Suppressor macrophage (primary cell): ENCODE measurements at regions not wholly inside any gene's neighbourhood (a gene's known extent, or its start where the extent isn't known, plus 50 kb on each side); places are given as distances from the start of the nearest gene placed in this dataset.
"Not testable (repeated sequence)": the region's sequence is repeated elsewhere in the genome, so short reads cannot be mapped to it uniquely, and the experiment has no call there.

Experiments used
- DNase-seq, 4 experiments: peaks; one replicate each; pipeline ENCODE4 v3.0.0-alpha.2; 2020 to 2022

DNA sequence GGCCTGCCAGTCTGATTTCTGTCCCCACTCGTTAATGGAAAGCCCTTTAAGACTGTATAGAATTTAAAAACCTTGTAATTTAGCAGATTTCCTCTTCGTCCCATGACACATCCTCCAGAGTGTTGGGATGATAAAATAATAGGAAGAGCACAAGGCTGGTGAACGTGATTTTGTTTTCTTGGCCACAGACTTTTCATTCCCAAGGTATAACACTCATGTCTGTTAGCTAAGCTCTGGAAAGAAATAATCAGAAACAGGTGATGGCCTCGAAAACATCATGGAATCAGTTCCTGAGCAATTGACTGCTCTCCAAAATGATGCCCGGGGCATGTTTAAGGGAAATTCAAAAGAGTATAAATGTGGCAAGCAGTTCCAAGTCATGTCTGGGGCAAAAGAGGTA lies 337.8 kb upstream of the TCF4 start:
- no peak for DNase-seq

DNA sequence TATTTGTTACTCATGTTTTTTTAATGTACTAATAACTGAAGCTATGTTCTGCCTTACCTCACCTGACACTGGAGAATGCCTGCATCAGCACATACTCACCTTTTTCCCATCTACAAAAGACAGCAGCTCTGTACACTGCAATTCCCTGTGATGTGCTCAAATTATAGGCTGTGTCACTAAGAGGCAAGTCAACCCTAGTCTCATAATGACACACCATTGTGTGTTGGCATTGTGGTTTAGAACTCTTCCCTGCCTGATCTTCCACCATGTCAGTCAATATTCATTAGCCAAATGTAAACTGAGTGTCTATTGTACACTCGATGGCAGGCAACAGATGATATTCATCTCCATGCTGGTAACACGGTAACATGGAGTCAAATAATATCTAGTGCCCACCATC lies 332.1 kb upstream of the TCF4 start:
- DNase-seq = no peak

DNA sequence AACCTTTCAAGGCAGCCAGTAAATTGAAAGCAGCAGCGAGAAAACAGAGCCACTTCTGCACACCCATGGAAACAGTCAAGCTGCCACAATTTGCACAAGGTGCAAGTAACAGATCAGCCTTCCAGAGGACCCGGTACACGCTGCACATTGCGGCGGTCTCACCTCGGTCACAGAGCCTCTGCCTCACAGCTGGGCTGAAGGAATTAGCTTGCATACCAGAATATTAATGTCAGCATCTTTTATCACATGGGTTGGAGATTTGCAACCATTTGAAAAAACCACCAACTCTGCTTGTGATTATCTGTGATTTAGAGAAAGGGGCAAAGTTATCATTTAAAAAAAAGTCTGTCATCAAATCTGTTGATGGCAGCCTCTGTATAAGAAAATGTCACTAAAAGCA lies 330.5 kb upstream of the TCF4 start:
- no peak for DNase-seq

DNA sequence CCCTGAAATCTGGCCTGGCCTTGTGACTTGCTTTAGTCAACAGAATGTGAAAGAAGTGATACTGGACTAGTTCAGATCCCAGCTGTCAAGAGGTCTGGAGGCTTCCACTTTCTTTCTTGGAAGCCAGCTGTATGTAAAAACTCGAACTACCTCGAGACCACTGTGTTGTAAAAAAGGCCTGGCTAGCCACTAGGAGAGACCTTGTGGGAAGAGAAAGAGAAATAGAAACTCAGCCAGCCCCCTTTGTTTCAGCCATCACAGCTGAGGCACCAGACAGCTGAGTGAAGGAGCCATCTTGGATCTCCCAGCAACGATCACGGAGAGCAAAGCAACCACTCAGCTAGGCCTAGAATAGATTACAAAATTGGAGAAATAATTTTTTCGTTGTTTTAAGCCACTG lies 324.9 kb upstream of the TCF4 start:
- peak in 1 of 4 experiments; percentile 4 for DNase-seq

DNA sequence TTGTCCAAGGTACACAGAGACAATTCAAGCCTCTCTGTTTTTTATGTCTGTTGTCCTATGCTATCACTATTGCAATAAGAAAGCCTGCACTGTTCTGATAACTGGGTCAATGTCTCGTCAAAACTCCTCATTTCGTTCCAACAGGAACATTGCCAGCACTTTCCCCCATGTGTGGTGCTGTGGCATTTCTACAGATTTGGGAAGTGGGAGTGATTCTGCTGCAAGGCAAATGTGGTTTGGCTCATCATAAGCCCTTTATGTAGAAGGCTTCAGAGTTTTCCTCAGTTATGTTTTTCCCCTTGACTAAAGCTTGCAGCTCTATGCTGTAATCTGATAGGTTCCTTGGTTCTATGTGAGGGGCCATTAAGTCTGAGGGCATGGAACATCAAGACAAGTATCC lies 324.1 kb upstream of the TCF4 start:
- DNase-seq = peak in 1 of 4 experiments; percentile 16

DNA sequence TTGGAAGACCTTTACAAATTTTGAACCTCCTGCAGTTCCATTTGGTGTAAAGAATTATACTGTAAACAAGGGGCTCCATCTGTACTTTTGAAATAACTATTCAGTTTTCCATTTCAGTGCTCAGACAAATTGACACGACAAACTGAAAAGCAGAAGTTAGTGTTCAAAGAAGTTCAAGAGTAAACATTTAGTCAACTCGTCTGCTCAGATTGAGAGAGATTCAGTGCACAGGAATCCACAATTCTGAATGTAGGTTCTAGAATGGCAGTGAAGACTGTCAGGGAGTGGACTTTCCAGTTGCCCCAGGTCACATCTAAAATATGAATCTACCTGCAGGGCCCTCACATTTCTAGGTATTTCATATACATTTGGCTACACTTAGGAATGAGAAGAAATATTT lies 322.3 kb upstream of the TCF4 start:
- no peak for DNase-seq

DNA sequence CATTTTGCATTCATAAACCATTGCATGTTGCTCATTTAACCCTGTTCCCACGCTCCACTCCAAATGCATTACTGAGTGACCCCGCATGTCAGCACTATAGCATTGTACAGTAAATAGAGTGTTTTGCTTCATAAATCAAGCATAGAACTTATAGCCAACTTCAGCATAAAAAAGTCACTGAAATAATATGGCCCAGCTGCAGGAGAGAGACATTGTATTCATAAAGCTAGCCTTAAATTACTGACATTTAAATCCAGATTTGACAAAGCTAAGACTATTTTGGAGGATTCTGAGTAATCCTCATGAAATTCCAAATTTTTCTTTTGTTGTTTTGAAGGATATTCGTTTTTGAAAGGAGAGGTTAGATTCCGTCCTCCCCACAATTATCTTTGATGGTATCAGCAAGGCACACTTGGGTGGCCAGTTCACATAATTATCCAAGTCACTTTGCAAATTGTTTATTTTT lies 320.9 kb upstream of the TCF4 start:
- no peak for DNase-seq

DNA sequence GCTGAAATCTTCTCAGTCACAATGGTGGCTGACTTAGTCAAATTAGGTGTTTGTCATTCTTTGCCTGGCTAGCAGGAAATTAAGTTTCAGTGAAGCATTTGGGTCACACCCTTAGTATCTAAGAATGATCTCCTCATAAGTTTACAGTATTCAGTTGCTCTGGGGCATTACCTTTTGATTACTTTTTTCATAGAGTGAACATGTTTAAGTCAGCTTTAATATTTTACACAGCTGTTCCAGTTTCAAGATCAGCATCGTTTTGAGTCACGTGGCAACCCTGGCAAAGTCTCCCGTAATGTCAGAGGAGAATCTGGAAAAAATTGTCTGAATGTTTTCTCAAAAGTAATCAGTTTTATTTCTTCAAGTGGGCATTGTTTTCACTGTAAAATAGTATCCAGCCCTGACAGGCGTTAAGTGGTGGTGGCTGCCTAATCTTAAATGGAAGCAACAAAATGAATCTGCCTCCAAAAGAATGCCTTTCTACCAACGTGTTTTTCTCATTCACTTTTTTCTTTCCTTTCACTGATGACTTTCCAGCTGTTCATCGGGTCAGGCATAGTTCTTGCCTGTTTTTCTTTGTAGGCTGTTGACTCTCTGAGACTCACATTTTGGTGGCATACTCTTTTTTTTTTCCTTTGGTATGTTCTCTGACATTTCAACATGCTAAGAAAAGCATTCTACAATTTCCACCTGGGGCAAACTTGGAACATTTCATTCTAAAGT lies 319.6 kb upstream of the TCF4 start:
- no peak for DNase-seq

DNA sequence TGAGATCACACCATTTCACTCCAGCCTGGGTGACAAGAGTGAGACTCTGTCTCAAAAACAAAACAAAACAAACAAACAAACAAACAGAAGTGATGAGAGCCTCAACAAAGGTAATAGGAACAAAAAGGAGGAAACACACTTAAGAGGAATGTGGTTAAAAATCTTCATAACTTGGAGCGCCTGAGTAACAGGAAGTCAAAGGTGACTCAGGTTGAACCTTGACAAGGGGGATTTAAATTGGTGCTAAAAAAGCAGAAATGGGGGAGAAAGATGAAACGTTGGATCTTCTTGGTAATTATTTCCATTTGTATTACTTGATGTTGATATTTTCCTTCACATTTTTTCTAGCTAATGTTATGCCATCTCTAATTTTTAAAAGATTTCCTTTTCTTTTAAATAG lies 318.5 kb upstream of the TCF4 start:
- peak in 1 of 4 experiments; percentile 3 for DNase-seq

DNA sequence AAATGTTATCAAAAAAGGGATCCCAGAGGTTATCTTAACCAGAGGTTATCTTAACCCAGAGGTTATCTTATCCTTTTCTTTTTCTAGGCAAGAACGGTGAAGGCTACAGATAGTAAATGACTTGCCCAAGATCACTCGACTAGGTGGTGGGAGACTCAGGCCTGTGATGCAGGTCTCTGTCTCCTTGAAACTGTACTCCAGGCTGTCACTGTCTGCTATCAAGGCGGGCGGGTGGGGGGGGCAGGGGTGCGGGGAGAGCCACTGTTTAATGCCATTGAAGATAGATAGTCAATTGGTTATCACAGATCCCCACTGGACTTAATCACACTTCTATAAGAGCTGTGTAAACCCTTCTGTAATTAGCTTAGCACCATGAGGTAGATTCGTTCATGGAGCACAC lies 315.9 kb upstream of the TCF4 start:
- no peak for DNase-seq

DNA sequence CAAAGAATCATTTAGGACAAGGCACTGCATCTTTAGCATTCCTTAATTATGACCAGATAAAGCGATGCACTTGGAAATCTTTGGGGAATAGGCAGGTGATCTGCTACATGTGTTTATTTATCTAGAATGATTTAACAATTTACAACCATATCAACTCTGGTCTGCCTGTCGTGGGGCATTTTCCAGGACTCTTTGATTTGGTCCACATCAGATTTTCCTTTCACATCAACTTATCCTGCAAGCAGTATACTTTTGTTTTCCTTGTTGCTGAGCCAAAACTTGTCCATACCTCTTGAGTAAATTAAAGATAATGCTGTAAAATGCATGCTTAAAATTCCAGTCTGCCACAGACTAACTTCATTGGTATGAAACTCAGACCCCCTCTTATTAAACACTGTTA lies 312.4 kb upstream of the TCF4 start:
- no peak for DNase-seq

DNA sequence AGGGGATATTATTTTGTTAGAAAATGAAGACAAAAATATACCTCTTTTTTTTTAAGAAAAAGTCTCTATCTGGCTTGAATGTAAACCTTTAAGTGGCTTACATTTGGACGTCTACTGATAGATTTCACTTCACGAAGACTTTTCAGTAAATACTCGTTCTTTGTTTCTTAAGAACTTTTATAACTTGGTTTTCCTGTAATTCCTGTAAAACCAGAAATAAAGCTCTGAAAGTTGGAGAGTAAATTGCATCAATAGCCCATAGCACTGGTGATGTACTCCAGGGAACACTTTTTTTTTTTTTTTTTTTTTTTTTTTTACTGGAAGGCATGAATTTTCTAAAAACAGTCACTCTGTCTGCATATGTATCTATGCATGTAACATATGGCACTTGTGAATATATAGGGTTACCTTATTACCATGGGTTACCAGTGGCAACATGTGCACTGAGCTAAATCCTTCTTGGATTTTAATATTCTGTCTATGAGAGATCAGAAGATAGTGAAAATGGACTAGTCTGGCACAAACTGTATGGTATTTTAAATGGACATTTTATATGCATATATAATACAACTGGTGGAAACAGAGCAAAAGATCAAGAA lies 309.2 kb upstream of the TCF4 start:
- no peak for DNase-seq

DNA sequence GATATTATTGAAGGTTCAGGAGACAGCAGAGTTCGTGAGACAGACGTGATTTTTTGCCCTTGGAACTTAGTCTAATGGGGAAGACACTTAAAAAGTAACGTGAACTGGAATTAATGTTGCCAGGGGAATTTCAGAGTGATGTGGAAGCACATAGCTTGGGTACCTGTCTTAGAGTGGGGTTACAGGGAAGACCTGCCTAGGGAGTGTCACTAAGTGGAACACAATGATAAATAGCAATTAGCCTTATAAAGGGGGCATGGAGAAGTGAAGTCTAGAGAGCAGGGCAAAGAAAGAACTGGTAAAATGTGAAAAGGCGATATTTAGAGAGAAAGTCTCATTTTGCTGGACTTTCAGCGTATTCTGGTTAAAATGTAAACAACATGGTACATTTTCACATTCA lies 306.0 kb upstream of the TCF4 start:
- no peak for DNase-seq

DNA sequence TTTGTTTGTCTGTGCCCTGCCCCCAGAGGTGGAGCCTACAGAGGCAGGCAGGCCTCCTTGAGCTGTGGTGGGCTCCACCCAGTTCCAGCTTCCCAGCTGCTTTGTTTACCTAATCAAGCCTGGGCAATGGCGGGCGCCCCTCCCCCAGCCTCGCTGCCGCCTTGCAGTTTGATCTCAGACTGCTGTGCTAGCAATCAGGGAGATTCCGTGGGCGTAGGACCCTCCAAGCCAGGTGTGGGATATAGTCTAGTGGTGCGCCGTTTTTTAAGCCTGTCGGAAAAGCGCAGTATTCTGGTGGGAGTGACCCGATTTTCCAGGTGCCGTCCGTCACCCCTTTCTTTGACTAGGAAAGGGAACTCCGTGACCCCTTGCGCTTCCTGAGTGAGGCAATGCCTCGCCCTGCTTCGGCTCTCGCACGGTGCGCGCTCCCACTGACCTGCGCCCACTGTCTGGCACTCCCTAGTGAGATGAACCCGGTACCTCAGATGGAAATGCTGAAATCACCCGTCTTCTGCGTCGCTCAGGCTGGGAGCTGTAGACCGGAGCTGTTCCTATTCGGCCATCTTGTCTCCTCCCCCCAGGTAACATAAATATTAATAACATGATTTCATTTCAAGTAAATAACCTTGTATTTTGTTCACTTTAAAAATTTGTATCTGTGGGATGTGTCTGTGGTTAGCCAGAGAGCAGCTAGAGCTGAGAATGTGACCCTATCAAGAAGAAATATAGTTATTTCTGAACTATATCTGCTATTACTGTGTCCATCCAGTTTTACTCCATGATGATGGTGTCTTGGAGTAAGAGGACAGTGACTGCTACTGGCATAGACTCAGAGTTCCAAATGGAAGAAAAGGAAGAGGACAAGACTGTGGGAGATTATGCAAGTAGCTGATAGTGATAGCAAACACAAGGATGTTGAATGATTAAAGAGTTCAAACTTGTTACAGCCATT lies 305.1 kb upstream of the TCF4 start:
- not testable (repeated sequence) for DNase-seq

DNA sequence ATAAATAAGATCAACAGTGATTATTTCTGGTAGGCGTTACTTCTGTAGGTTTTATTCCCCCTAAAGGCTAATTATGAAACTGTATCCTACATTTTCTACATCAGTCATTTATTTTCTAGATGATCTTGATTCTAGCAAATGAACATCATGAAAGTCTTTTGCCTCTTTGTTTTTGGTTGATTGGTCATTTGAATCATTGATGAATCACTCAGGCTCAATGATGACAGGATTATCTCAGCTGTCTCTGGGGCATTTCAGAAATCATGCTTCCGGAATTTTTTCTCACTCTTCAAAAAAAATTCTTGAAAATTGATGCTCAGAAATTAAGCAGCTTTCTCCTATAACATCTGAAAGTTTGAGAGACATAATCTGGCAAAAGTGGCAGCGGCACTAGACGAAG lies 298.9 kb upstream of the TCF4 start:
- DNase-seq = no peak

DNA sequence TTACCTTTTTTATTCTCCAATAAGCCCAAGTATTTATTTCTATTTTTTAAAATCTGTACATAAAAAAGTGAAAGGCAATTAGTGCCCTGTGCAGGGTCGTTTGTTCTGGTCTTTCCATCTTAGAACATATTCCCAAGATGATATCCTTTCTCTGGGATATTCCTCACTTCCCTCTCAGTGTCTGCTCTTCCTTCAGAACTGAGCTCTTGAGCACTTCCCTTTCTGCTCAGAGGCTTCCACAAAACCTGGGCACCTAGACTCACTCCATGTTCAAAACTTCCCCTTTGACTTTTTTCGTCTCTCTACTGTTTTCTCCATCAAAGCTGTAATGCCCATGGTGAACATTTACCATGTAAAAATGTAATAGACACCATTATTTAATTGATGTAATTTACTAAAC lies 296.5 kb upstream of the TCF4 start:
- DNase-seq = peak in 3 of 4 experiments; percentile 8 to 10 (median 10)

DNA sequence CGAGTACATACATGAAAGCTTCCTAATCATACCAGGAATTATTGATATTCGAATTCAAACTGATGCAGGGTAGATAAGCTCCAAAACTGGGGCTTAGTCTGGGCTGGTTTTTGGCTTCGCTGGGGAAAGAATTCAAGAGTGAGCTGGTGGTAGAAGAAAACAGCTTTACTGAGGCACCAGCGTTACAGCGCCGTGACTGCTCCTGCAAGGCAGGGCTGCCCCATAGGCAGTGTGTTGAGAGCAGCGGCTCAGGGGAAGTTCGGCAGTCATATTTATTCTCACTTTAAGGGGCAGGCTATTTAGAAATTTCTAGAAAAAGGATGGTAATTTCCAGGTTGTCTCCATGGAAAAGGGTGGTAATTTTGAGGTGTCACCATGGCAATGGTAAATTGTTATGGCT lies 292.6 kb upstream of the TCF4 start:
- no peak for DNase-seq

DNA sequence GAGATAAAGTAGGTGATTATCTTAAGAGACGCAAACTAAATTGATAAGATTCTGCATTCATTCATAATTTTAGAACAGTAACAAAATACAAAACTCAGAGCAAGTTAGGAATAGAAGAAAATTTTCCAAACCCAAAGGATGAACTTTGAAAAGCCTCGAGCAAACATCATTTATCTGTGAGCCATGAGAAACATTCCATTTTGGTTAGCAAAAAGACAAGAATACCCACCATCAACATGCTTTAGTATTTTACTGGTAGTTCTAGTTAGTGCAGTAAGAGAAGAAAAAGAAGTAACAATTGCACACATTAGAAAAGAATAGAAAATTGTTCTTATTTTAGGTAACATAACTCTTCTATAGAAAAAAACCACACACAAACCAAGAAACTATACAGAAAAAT lies 291.3 kb upstream of the TCF4 start:
- no peak for DNase-seq

DNA sequence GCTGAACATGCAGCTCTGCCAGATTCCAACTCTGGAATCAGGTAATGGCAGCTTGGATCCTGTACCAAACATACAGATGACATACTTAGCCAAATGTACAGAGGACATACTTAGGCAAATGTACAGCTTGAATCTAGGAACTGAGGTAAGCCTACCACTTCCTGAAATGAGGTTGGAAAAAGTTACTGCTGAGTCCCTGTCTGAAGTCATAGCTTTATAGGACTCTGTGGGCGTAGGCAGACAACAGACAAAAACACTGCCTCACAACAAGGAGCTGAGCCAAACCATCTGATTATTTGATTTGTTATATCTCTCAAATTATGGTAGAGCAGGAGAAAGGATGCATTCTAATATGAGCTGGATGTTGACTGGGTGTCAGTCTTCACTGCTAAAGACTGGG lies 290.2 kb upstream of the TCF4 start:
- peak; percentile 50 to 86 (median 73) for DNase-seq

DNA sequence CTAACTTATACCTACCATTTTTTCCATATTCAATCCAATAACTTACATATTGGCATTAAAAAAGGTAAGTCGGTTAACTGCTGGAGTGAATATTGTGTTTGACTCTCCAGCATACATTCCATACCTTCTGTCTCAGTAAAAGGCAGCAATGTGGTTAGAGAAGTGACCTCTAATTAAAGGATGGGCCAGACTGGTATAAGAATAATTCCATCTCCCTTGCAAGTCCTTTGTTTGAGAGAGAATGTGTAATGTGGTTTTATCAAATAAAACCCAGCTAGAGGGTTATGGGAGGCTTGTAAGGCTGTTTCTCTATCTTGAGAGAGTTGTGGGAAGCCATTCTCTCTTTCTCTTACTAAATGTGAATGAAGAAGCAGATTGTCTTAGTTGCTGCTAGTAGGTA lies 289.3 kb upstream of the TCF4 start:
- no peak for DNase-seq

DNA sequence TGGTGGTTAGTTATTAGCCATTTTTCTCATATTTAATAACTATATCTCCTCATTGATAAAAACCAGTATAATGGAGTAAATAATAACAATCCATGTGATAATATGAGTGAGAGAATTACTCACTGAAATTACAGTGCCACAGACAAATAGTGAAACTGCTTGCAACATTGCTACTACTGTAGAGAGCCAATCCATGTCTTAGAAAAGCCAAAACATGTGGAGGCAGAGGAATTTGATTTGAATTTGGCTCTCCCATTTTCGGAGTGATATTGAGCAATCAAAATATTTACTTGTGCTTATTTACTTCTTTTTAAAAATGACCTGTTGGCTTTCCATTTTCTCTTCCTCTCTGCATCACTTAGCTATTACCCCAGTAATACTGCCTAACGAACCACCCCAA lies 288.3 kb upstream of the TCF4 start:
- DNase-seq = no peak

DNA sequence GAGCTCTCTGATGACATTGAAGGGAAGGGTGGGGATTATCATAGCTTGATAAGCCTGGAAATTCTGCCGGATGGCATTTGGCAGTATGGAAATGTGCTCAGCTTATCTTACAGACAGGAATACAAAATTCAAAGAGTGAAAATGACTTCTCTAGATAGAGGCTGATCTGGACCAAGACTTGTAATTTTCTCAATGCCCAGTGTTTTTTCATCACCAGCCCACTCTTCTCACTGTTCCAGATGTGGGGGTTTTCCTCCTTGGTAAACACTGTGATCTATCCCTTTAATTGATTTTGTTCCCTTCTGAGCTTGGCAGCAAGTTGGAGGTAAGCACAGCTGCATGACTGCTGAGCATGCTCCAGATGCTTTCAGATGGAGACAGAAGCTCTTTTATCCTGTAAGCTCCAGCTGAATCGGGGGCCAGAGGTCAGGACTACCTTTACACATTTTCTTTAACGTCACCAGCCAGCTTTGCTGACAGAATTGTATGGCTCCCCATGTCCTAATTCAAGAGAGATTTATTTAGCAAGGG lies 287.4 kb upstream of the TCF4 start:
- no peak for DNase-seq
